C4-2B (cell line): ENCODE measurements at regions not wholly inside any gene's neighbourhood (a gene's known extent, or its start where the extent isn't known, plus 50 kb on each side); places are given as distances from the start of the nearest gene placed in this dataset.

ENCODE experiments used
- CTCF ChIP-seq: fragments of 450-650 bp; conservative IDR thresholded peaks from 2 replicates; pipeline ENCODE4 v1.5.1; 2017; ENCODE audit warnings: mild to moderate bottlenecking
- ZFX ChIP-seq: fragments of 450-650 bp; IDR thresholded peaks from 2 replicates; pipeline ENCODE4 v1.6.1; 2017

- TF ChIP-seq CTCF (no peak), ZFX (no peak)
Observed at GRCh38 chr5:163660486-163660885, 155.1 kb downstream of the MAT2B start.
